HG02973 (cell line): ENCODE measurements at regions not wholly inside any gene's neighbourhood (a gene's known extent, or its start where the extent isn't known, plus 50 kb on each side); places are given as distances from the start of the nearest gene placed in this dataset.
"Not testable (repeated sequence)": the region's sequence is repeated elsewhere in the genome, so short reads cannot be mapped to it uniquely, and the experiment has no call there.

ENCODE experiments used
- ATAC-seq: cut with Tn5 transposase; IDR thresholded peaks from one replicate; pipeline ENCODE4 v1.9.1; 2021; ENCODE audit warnings: moderate library complexity; ENCODE audit not compliant: unreplicated experiment

DNA sequence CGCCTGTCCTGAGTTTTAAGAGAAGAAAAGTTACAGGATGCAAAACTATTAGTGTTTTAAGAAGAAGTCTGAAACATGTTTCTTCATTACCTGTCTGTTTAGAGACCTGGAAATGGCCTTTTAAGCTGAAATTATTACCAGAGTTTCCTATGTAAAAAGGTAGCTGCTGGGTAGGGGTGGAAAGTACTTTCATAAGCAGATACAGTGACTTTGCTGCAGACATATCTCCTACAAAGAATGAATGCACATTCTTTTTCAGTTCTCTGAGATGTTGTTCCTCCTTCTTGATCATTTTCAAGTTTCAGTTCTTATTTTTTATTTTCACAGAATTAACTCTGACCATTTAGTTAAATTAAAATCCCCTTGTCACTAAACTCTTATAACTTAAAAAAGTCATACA is 1329.6 kb downstream of the KCNT2 start:
- peak; percentile 66 for ATAC-seq

- ATAC-seq, result no peak
These were observed 1332.5 kb downstream of the KCNT2 start for GRCh38 chr1:195275710-195276109.

- ATAC-seq, result no peak
These were observed 1356.3 kb downstream of the KCNT2 start for GRCh38 chr1:195251900-195252299.

DNA sequence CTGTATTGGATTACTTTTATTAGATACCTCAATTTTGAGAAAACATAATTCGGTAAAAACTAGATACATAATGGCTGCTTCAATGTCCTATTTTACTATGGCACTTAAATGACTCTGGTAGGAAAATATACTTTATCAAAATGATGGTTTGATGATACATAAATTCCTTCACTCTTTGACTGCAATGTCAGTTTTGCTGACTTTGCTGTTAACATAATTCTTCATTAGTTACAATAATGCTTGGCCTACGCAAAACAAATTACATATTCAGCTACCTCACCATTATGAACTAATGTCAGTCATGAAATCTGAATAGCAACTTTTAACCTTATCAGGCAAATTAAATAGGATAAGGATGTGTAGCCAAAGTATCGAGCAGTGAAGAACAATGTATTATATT is 1364.7 kb downstream of the KCNT2 start:
- ATAC-seq, result no peak

GRCh38 chr1:195241066-195241465 is 1367.2 kb downstream of the KCNT2 start:
- ATAC-seq, result no peak

DNA sequence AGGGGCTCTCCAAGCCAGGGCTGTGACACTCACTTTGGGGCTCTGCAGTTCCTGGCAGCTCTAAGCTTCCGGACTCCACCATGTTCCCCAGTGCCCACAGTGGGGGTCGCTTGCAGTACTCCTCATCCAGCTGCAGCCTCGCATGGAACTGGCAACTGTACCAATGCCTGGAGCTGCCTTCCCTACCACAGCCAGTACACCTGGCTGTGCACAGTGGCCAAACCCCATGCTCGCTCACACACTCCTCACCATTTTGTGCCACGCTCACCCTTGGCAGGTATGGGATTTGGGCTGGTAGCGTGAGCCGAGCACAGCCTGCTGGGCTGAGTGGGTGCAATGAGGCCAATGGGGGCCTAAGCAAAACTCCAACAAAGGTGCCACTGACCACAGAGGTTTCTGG is 1369.9 kb downstream of the KCNT2 start:
- ATAC-seq, result no peak

DNA sequence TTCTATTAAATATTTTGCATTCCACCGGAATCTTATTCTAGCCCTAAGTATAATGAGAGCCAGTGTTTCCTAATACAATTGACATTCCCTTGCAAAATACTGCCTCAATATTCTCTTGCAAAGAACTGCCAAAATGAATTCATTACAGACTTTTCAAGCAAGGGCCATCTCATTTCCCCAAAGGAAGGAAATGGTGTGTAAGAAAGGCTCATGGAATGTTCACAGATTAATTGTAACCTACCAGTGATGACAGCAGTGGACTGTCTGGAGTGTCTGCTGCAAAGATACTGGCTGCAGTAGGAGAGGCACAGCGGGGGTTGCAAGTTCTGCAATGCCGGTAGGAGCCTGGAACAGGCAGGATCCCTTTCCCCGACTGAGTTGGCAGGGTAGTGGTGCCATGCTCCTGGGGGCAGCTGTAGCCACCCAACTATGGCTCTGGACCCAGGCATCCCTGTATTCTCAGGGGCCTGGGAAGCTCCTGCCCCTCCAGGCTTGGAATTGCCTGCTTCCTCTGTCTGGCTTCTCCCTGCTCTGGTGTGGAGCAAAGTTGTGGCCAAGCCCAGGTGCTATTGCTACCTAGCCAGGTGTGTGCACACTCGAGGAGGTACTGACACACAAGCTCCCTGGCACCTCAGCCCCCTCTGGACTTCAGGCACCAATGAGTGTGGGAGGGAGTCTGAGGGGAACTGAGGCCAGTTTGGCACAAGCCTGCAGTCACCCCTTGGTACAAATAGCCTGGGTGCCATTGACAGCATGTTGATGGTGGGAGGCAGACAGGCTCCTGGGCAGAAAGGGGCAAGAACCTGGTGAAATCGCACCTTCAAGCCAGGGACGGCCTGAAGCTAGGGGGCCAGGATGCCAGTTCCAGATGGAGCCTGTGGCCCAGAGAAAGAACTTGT is 1371.0 kb downstream of the KCNT2 start:
- ATAC-seq, result no peak

GRCh38 chr1:195218428-195219212 is 1389.6 kb downstream of the KCNT2 start:
- no peak for ATAC-seq

DNA sequence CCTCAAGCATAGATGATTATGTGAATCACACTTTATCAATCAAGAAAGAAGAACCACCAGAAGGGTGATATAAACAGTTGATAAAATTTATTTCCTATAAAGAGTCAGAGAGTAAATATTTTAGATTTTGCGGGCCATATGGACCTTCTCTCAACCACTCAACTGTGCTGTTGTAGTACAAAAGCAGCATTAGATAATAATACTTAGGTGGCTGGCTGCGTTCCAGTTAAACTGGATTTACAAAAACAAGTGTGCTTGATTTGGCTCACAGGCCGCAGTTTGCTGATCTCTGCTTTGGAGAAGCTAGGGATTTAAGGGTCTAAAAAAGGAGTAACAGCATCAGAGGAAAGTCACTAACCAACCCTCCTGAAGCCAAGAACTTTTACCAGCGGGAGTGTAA is 1406.0 kb downstream of the KCNT2 start:
- ATAC-seq, result no peak

- ATAC-seq, result no peak
These were observed 1407.5 kb downstream of the KCNT2 start for GRCh38 chr1:195200772-195201171.

- no peak for ATAC-seq
These were observed 1411.1 kb downstream of the KCNT2 start for GRCh38 chr1:195197116-195197515.

GRCh38 chr1:195195423-195196057 is 1412.7 kb downstream of the KCNT2 start:
- peak; percentile 97 for ATAC-seq

- no peak for ATAC-seq
These were observed 1415.1 kb downstream of the KCNT2 start for GRCh38 chr1:195193134-195193533.

- no peak for ATAC-seq
These were observed 1419.4 kb downstream of the KCNT2 start for GRCh38 chr1:195188821-195189220.

GRCh38 chr1:195186544-195186943 is 1421.7 kb downstream of the KCNT2 start:
- ATAC-seq, result no peak

- ATAC-seq, result no peak
These were observed 1422.5 kb downstream of the KCNT2 start for GRCh38 chr1:195185736-195186135.

GRCh38 chr1:195185321-195185720 is 1422.9 kb downstream of the KCNT2 start:
- ATAC-seq, result no peak

- ATAC-seq, result peak; percentile 50
These were observed 1434.5 kb downstream of the KCNT2 start for GRCh38 chr1:195173753-195174152.

DNA sequence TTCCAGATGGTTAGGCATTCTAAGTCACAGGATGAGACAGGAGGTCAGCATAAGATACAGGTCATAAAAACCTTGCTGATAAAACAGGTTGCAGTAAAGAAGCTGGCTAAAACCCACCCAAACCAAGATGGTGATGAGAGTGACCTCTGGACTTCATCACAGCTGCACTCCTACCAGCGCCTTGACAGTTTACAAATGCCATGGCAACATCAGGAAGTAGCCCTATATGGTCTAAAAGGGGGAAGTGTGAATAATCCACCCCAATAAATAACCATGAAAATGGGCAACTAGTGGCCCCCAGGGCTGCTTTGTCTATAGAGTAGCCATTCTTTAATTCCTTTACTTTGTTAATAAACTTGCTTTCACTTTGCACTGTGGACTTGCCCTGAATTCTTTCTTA is 1448.4 kb downstream of the KCNT2 start:
- not testable (repeated sequence) for ATAC-seq

GRCh38 chr1:195158091-195158490 is 1450.1 kb downstream of the KCNT2 start:
- ATAC-seq, result no peak

DNA sequence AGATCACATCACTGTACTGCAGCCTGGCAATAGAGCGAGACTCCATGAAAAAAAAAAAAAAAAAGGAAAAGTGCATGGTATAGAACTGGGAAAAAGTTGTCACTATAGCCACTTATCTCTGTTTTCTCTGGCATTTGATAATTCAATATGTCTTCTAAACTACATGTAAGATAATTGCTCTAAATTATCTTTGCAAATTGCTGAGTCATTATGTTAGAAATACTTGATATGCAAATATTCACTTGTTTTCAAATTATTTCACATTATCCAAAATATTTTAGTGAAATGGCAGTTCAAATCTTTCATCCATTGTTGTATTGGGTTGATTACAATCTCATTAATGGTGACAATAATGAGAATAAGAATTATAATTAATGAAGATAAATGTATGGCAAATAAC is 1455.1 kb downstream of the KCNT2 start:
- no peak for ATAC-seq

- no peak for ATAC-seq
These were observed 1457.5 kb downstream of the KCNT2 start for GRCh38 chr1:195150768-195151167.
